OCI-LY7 (cell line): ENCODE measurements at regions not wholly inside any gene's neighbourhood (a gene's known extent, or its start where the extent isn't known, plus 50 kb on each side); places are given as distances from the start of the nearest gene placed in this dataset.

Experiments
- EZH2phosphoT487 ChIP-seq: fragments of 200-600 bp; sonication (generic); IDR thresholded peaks from 2 replicates; pipeline ENCODE4 v1.6.1; 2018; ENCODE audit warnings: low read depth, borderline replicate concordance, mild to moderate bottlenecking, mixed run types, antibody characterized with exemption, low read length, moderate library complexity, mixed read lengths
- TF ChIP-seq, protein P1 (sequence below): fragments of 200-600 bp; sonication (generic); conservative IDR thresholded peaks from 2 replicates; pipeline ENCODE4 v1.5.1; 2014; ENCODE audit warnings: mild to moderate bottlenecking, antibody characterized with exemption, low read length, moderate library complexity, mixed read lengths

DNA sequence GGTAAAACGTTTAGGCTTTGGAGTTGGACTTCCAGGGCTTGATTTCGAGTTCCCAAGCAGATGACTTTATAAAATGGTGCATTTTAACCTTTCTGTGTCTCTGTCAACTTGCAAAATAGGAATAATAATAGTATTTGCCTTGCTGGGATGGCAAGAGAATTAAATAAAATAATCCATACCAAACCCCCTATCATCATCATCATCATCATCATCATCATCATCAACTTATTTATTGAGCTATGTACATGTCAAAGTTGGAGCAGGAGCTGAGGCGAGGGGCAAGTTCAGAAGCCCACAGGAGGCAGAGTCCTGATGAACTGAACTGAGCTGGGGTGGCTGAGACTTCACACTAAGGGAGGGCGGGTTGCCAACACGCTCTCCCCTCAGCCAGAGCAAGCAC is 51.7 kb upstream of the KCNMA1 start:
- TF ChIP-seq, protein P1, sequence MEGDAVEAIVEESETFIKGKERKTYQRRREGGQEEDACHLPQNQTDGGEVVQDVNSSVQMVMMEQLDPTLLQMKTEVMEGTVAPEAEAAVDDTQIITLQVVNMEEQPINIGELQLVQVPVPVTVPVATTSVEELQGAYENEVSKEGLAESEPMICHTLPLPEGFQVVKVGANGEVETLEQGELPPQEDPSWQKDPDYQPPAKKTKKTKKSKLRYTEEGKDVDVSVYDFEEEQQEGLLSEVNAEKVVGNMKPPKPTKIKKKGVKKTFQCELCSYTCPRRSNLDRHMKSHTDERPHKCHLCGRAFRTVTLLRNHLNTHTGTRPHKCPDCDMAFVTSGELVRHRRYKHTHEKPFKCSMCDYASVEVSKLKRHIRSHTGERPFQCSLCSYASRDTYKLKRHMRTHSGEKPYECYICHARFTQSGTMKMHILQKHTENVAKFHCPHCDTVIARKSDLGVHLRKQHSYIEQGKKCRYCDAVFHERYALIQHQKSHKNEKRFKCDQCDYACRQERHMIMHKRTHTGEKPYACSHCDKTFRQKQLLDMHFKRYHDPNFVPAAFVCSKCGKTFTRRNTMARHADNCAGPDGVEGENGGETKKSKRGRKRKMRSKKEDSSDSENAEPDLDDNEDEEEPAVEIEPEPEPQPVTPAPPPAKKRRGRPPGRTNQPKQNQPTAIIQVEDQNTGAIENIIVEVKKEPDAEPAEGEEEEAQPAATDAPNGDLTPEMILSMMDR = no peak
- no peak for TF ChIP-seq EZH2phosphoT487
